HG02852 (cell line): ENCODE measurements at regions not wholly inside any gene's neighbourhood (a gene's known extent, or its start where the extent isn't known, plus 50 kb on each side); places are given as distances from the start of the nearest gene placed in this dataset.

Experiments used
- ATAC-seq: cut with Tn5 transposase; IDR thresholded peaks from one replicate; pipeline ENCODE4 v1.9.1; 2021; ENCODE audit warnings: mild to moderate bottlenecking, moderate library complexity; ENCODE audit not compliant: unreplicated experiment

DNA sequence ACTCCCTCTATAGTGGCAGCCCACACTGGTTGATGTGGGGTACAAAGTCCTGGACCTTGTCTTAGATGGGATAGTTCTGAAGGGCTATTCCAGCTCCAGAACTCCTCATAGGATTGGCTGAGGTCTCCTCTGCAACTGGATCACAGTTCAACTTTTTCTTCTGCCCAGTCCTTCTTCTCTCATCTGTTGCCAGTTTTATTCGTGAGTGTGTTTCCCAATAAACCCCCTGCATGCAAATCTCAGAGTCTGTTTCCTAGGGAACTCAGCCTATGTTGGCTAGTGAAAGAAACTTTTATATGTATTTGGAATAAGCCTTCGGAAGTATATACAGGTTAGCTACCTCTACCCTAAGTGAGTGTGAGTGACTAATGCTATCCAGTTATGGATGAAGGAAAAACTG is 823.4 kb downstream of the SLC4A3 start:
- no peak for ATAC-seq

DNA sequence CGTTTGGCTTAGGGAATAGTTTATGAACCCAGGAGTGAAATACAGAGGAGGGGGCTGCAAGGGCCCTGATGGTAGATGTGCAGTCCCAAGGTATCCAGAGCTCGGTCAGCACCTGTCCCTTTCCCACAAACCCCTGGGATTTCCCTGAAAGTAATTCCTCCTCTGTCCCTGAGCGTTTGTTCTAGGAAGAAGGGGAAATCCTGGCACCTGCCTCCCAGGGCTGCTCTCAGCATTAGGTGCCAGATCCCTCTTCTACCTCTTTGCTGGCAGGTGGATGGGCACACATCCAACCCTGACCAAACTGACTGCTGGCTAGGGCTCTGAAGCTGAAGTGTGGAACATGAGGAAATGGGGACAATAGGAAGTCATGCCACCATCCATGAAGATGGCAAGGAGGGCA is 824.0 kb downstream of the SLC4A3 start:
- ATAC-seq, result no peak

DNA sequence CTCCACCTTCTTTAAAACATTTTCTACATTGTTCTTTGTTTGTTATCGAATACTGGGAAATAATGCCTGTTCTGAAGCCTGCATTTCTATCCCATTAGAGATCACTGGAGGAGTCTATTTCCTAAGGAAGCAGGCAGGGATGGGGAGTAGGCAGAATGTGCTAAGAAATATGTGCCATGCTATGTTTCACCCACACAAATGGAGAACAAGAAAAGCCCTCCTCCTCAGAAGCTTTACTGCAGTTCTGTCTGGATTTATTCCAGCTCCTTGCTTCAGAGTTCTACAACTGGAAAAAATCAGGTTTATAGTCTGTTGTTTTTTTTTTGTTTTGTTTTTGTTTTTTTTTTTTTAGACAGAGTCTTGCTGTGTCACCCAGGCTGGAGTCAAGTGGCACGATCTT is 825.1 kb downstream of the SLC4A3 start:
- ATAC-seq, result no peak

DNA sequence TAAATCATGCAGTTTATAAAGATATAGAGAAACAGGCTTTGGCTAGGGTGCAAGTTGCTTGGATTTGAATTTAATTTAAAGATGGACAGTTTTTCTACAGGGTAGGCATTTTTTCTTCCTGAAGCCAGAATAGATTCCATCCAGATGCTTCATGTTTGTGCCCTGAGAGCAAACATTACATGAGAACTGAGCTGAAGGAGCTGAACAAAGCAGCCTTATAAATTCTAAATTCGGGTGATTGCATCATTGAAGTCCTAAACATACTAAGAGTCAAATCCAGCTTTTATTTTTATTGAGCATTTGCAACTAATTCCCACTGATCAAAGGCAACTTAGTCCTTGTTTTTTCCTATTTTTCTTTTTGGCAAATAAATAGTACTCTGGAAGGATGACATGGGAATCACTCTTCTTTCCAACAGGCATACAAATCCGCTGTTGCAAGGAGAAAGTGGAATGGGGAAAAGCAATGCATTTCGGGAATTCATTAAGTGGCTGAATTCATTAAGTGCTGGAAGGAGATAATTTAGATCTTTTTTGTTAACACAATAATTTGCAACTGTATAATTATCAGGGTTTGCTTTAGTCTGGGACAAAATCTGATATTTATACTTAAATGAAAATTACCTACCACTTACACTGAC is 828.0 kb downstream of the SLC4A3 start:
- ATAC-seq, result no peak

DNA sequence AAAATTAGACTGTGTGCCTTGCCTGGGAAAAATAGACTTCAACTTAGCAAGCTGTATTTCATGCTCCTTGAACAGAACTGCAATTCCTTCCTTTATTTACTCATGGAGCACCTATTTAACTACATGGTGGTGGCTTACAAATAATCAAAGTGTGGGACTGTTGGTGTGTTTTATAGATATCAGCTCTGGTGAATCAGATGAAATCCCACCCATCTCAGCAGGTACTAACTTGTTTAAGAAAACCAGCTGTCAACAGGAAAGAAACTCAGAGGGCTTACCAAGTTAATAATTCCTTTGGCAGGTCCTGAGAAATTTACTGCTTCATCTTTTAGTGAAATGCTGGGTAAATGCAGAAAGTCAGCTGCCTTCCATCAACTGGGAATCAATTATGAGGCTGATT is 830.6 kb downstream of the SLC4A3 start:
- no peak for ATAC-seq

DNA sequence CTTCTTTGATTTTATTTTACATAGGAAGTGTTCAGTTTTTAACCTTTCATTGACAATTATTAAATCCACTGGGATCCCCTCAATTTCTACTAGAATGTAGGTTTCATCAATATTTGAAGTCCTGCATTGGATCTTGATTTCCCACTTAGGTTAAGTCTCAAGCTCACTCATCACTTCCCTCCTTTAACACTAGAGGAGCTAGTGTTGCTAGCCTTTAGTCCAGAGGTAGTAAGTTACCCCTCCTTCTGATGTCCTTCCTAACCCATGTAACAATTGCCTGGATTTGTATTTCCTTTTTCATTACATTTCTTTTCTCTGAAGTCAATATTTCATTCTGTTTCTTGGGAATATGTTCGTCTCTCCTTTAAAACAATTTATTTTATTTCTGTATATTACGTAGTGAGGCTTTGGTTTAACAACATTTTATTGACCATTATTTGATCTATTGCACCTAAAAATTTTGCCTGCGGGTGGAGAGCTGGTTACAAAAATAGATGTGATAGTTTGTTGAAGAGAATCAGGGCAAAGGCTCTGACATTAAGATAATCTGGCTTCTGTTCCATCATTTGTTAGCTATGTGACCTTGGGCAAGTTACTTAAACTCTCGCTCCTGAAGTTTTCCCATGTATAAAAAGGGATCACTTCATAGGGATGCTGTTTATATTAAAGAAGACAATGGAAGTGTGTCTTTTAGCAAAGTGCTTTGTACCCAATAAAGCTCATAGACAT is 833.0 kb downstream of the SLC4A3 start:
- no peak for ATAC-seq

DNA sequence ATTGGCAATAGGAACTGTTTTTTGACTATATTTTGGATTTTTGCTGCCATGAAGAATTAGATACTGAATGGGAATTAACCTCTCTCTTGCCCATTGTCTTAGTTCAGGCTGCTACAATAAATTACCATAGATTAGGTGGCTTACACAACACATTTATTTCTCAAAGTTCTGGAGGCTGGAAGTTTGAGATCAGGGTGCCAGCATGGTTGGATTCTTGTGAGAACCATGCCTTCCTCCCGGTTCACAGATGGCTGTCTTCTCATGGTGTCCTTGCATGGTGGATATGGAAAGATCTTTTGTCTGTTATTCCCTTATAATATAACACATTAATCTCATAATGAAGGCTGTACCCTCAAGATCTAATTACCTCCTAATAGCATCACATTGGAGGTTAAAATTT is 836.4 kb downstream of the SLC4A3 start:
- no peak for ATAC-seq

DNA sequence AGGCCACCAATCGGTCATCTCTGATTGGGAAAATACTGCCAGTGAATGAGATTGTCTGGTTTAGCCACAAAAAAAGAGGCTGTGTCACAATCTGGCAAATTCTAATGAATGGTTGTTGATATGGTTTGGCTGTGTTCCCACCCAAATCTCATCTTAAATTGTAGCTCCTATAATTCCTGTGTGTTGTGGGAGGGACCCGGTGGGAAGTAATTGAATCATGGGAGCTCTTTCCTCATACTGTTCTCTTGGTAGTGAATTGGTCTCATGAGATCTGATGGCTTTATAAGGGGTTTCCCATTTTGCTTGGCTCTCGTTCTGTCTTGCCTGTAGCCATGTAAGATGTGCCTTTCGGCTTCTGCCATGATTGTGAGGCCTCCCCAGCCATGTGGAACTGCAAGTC is 838.3 kb downstream of the SLC4A3 start:
- ATAC-seq, result no peak

DNA sequence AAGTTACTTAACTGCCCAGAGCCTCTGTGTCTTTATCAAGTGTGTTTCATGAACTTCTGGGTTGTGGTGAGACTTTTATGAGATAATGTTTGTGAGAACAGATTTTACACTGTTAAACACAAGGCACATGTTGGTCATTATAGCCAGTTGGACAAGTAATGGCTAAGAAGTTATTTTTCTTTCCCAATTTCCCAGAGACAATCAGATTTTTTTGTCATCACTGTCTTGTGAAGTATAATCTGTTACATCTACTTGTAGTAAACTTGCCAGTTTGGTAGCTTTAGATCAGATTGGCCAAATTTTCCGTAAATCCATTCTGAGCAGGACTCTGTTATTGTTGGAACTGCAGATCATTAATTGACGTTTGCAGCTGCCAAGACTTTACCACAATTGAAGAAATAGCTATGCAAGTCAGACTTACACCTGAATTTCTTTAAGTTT is 838.8 kb downstream of the SLC4A3 start:
- no peak for ATAC-seq

DNA sequence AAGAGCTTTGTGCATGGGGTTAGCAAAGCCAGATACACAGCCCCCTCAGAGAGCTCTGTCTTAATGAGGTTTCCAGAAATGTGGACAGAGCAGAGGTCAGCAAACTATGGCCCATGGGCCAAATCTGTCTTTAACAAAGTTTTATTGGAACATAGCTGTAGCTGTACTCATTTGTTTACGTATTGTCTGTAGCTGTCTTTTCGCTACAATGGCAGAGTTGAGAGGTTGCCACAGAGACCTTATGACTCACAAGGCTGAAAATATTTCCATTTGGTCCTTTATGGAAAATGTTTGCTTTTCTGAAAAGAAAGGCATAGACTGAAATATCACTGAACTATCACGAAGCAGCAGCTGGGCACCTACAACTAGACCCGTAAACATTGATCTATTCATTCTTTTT is 841.8 kb downstream of the SLC4A3 start:
- no peak for ATAC-seq

DNA sequence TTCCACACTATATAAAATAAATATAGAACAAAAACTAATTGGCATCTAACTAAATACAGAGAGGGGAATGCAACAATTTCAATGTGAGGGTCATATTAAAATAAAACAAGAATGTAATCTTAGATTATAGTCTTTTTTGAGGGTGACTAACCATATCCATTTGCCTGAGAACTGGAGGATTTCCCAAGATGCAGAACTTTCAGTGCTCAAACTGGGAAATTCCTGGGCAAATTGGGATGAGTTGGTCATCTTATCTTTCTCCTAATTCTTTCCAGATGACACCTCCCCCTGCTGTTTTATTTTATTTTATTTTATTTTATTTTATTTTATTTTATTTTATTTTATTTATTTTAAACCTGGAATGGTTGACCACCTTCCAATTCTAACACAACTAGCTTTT is 846.2 kb downstream of the SLC4A3 start:
- no peak for ATAC-seq

DNA sequence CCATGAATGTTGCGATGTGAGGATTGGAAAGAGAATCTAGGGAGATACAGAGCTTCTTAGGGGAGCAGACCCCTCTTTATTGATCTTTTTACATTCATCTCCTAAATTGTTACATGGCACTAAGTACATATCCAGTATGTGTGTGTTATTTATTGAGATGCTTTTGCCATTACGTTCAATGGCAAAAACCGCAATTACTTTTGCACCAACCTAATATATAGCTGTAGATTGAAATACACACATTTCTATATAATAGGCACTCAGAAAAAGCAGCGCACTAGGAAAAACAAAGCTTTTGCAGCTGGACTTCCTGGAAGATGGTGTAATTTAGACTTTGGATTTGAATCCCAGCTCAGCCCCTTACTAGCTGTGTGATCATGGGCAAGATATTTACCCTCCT is 849.4 kb downstream of the SLC4A3 start:
- ATAC-seq, result no peak

DNA sequence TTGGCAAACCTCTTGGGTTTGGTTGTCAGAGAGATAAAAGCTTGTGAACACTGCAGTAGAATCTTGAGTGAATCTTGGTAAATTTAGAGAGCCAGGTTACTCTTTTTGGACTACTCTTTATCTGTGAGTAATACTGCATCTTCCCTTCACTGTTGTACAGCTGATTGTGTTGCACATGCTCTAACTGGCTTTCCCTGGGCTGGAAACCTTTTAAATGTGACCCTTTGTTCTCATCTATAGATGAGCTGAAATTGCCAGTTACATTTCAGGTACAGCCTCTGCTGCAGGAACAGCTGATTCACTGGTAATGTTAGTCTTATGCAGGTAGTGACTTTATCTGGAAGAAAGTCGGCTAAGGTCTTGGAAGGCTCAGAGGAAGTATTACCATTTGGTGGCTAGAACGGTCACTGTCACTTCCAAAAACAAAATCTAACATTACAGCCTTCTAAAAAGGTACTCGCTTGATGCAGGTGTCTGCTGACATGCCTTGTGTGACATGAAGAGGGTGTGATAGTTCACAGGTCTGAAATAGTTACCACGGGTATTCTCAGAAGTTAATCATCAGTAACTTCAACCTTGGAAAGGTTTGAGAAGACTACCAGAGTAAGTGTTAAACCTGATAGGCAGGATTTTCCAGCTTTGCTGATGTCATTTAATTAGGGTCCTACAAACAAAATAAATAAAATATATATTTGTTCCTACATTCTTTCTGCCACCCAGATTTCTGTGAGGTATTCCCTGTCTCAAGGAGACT is 851.1 kb downstream of the SLC4A3 start:
- no peak for ATAC-seq

DNA sequence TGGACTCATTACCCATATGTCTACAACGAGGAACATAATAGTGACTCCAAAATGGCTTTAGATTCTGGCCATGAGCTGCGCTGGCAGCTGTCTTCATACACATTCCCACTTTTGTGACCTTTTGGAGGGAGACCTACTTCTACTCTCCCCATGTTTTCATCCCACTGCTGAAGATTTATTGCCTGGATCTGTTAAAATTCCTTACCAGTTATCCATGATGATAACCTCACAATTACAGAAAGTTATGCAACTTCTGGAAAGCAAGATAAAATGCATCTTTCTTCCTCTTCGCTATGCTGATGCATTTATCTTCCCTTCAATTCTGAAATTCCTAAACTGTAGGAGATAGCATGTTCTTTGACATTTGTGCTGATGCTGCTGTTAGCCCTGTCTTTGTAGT is 855.3 kb downstream of the SLC4A3 start:
- no peak for ATAC-seq

DNA sequence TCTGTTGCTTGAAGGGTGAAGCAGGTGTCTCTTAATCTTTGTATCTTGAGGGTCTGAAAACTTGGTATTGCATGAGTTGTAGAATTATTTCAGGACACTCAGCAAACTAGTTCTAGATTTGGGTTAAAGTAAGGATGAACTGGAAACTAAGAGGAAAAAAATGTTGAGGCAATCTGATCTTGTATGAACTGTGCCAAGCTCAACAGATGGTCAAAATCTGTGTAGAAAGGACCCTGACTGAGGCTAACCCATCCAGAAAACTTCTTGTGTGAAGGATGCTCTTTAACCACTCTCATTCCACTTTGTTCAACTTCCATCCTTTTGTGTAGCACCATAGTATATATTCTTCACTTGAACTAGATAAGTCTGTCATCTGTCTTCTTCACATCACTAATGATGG is 861.7 kb downstream of the SLC4A3 start:
- no peak for ATAC-seq

DNA sequence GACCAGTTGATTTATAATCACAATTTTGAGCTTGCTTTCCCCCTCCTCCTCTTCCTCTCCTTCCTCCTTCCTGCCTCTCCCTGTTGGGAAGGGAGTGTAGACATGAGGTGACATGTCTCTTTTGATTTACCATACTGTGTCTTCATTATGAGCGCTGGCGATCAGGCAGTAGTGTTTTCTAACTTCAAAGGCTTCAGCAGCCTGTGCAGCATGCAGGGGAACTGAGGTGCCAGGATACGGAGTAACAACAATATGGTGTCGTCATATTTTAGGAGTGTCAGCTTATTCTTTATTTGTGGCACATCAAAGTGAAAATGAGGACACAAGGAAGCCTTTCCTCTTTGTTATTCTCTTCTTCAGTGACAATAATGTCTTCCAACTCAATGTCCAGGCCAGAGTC is 864.2 kb downstream of the SLC4A3 start:
- ATAC-seq, result no peak

DNA sequence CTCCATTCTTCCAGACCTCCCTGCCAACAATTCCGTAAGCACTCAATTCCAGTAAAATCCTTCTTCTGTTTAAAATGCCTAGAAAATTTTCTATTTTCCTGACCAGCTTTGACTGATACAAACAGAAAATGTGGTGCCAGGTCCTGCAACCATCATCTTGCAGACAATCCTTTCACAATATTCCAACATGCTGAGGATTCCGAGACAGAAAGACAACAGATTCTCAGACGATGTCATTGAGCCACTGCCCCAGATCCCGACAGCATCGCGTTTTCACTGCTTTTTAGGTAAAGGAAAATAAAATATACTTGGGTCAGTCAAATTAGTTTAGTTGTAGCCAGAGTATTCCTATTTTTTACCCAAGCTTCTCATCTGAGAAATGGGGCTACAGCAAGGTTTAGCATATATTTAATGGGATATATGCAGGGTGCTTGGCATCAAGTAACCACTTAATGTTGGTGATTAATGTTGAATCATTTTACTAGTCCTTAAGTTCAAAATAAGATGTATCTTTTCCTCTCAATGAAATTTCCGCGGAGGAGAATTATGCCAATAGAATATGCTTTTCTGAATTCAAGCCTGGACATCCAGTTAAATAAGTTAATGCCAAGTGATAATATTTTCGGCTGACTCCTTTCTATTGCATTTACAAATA is 866.6 kb downstream of the SLC4A3 start:
- ATAC-seq, result no peak

DNA sequence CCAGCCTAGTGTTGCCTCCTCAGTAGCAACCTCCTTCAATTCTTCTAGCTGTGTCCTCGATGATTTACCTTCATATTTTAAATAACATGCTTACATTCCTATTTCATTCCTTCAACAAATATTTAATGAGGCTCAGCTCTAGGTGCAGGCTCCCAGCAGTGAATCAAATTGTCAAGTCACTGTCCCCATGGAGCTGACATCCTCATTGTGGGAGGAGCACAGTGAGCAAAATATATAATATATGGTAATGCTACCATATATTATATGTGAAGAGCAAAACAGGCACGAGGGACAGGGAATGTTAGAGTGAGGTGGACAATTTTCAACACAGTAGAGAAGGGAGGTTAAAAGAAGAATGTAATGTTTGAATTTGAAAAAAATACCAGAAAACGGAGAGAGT is 869.1 kb downstream of the SLC4A3 start:
- ATAC-seq, result no peak

DNA sequence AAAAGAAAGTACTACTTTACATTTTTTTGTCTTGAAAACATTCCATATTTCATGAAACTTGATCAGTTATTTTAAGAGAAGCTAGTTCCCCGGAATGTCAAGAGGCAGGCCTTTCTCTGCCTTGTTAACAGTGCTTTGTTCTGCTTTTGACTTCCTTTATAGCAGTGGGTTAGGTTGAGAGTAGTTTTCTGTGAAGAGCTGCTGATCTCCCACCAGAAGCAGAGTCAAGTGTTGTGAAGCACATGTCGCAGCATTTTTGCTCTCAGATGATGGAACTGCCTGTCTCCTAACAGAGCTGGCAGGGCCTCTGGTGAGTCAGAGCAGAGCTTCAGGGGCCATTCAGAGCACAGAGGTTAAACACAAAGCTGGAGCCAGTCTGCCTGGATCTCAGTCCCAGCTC is 871.8 kb downstream of the SLC4A3 start:
- no peak for ATAC-seq

DNA sequence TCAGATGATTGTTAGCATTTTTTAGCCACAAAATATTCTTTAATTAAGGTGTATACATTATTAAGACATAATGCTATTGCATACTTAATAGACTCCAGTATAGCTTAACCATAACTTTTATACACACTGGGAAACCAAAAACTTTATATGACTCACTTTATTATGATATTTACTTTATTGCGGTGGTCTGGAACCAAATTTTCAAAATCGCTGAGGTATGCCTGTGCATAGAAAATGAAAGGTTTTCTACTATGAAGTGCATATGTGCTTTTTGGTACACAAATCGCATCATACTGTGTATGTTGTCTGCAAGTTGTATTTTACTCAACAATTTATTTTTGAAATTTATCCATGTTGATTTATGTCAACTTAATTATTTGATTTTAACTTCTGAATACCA is 875.1 kb downstream of the SLC4A3 start:
- ATAC-seq, result no peak

DNA sequence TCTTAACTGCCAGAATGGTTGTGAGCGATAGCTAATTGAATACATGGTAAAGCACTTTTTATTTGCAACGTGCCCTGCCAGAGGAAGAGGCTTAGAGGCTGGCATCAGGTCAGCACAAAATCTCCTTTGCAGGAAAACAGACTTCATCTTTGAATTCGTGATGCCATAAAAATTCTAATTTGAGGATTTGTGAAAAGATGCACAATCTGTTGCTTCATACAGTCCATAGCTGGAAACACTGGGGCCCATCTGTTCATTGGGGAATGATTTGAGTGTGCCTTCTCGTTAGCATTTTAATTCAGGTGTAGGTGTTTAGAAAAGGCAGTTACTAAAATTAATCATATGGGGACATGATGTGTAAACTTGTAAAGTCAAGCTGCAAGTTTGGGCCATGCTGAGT is 876.0 kb downstream of the SLC4A3 start:
- no peak for ATAC-seq
